GM18870 (cell line): ENCODE measurements at regions not wholly inside any gene's neighbourhood (a gene's known extent, or its start where the extent isn't known, plus 50 kb on each side); places are given as distances from the start of the nearest gene placed in this dataset.

Experiments
- ATAC-seq: cut with Tn5 transposase; IDR thresholded peaks from one replicate; pipeline ENCODE4 v1.9.1; 2021; ENCODE audit warnings: moderate library complexity; ENCODE audit not compliant: unreplicated experiment

DNA sequence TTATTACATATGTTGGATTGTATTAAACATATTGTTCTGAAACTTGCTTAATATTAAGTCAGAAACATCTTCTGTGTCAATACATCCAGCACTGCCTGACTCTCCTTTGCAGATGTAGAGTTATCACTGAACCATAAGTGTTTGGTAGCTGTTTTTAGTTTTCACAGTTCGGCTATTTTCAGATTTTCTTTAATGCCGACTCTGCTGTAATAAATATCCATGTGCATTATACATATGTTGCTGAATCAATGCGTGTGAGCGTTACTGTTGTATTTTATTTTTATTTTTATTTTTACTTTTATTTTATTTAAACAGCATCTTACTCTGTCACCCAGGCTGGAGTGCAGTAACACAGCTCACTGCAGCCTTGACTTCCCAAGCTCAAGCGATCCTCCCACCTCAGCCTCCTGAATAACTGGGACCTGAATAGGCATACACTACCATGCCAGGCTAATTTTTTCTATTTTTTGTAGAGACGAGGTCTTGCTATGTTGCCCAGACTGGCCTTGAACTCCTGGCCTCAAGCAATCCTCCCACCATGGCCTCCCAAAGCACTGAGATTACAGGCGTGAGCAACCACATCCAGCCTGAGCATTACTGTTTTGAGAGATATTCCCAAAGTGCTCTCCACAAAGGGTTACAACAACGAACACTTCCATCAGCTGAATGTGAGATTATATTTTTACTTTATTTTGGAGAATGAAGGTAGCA is 50.7 kb upstream of the NOCT start:
- ATAC-seq, result no peak

DNA sequence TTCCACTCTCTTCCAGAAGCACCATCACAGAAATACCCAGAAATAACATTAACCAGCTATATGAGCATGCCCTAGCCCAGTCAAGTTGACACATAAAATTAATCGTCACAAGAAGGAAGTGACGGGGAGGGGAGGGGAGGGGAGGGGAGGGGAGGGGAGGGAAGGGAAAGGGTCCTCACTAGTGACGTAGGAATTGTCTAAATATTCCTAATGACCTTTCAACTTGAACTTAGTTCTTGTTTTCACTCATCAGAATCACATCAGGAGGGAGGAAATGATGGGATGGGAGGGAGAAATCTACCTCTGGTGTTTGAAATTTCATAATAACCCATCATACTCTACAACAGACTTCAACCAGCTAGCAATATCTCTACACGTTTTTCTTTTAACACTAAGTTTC is 52.2 kb upstream of the NOCT start:
- ATAC-seq, result no peak

DNA sequence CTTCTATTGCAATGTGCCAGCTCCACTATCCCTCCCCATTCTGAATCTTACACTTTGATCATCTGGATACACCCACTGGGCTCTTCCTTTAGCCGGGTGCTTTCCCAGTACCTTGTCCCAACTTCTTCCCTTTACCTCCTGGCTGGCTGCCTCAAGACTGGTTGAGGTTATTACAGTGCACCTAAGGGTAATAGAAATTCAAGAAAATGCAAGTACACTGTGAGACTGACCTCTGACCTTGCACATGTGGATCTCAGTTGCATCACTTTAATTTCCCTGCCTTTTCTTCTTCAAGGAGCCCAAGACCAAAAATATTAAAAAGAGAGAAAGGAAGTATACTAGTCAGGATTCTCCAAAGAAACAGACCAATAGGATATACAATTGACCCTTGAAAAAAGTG is 53.9 kb upstream of the NOCT start:
- ATAC-seq, result no peak

DNA sequence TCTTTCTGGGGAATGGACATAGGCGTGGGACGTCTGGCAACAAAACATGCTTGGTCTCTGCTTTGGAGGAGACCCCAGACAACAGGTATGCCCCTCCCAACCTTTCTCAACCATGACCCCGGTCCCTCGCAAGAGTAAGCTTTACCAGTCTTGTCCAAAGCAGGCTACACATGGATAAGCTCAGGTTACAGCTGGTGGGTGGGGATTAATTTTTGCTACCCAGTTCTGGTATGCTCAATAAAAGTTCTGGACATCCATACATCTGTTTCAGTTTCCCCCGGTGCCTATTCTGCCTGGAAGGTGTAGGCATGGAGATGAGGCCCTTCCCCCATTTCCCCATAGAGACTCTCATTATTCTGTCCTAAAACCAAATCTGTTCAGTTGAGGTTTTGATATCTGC is 54.5 kb upstream of the NOCT start:
- ATAC-seq, result no peak

DNA sequence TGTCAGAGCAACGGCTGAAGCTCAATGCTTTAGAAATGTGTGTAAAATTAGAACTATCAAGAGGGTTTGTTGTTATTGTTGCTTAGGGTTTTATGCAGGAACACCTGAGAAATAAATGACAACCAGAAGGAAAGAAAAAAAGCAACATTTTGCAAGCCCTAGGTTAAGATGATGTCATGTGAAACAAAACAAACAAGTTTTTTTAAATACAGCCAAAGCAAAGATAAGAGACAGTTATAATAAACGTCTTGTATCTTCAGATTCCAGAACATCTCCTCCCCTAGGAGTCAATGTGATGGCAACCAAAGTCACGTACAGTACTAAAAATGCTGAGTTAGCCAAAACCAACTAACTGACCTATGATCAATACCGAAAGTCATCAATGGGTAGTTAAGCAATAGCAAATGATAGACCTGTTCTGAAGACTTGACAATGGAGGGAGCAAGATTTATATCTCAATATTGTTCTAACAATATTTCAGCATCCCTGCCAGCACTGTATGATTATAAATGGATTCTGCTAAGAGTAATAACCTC is 55.3 kb upstream of the NOCT start:
- ATAC-seq, result no peak

DNA sequence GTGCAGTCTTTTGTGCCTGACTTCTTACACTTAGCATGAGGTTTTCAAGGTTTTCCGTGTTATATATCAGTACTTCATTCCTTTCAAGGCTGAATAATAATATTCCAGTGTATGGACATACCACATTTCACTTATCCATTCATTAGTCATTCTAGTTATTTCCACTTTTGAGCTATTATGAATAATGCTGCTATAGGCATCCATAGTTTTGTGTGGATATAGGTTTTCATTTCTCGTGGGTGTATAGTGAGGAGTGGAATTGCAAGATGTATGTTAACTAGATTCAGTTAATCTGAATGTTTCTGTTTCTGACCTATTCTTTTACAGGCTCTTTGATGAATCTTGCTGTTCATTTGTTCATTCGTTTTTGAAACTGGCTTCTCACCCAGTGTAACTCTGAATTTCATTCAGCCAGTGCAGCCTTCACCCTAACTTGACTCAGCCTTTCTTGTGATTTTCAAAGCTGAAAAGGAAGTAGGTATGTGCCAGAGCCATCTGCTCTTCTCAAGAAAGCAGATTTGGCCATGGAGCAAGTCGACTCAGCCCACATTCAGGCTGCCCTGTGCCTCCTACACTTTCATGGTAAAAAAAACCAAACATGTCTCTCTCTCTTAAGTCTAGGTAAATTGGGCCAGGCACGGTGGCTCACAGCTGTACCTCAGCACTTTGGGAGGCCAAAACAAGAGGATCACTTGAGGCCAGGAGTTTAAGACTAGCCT is 56.3 kb upstream of the NOCT start:
- ATAC-seq, result no peak

DNA sequence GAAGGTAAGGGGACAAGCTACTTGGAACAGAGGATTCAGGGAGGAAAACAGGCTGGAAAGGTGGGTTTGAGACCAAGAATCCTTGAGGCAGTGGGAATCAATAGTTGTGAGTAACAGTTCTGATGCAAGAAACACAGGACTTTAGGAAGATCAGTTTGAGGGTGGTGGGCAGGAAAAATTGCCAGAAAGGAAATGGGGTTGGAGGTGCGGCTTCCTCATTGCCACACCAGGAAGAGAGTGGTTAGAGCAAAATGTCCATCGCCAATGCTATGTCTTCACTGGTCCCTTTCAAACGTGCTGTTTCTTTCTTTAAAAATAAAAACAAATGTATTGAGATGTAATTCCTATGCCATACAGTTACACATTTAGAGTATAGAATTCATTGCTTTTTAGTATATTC is 57.1 kb upstream of the NOCT start:
- no peak for ATAC-seq

DNA sequence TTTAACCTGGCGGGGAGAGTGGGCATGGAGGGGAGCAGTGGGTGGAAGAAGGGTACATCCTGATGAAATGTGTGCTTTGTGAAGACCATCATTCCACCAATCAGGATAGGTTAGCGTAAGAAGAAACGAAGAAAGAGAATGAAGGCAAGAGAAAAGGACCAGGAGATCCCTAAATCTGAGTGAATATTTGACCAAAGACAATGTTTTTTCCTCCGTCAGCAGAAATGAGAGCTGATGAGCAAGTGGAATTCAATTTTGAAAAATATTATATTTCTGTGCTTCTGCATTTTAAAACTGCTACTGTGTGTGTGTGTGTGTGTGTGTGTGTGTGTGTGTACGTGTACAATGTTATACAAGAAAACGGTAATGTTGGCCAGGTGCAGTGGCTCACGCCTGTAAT is 58.3 kb upstream of the NOCT start:
- no peak for ATAC-seq

DNA sequence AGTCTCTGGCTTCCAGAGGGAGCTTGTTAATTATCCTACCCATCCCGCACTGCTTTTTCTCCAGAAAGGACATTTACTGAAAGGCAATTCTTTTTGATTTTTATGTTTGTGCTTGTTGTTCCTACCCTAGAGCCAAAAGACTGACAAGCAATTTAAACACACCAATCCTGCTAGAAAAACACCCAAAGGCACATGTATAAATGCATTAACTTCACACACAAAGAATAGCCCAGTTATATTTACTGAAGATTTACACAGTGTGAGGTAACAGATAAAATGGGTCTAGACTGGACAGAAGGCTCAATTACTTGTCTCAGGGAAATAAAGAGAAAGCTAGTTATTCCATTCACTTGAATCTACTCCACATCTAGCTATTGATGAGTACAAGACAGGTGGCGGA is 61.2 kb upstream of the NOCT start:
- ATAC-seq, result no peak

DNA sequence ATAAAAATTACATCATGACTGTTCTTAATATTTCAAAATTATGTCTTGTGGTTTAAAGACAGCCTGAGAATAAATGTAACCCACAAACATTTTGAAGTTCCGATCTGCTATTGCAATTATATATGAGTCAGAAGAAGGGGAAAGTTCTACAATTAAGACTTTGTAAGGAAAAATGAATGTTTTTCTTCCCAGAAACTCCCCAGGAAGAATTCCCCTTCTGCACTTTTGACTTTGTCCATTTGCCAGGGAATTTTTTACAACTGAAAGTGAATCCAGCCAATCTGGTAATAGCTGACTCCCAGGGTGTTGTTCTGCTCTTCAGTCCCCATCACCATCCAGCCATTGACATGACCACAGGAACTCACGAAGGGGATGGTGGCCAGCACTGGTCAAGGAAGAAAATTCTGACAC is 61.6 kb upstream of the NOCT start:
- ATAC-seq, result no peak

DNA sequence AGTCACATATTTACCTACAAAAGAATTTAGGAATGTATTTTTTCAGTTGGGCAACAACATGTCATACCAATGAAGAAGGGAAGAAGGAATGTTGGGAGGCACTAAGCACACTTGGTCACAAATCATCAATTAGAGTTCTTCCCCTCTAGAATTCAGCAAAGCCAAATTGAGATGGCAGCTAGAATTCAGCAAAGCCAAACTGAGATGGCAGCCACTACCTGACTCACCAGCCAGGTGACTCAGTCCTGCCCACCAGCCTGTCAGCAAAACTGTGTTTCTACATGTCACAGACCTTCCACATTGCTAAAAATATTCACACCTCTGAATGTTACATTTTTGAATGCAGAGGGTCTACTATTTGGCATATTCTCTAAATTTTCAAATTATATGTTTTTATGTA is 63.2 kb upstream of the NOCT start:
- no peak for ATAC-seq

DNA sequence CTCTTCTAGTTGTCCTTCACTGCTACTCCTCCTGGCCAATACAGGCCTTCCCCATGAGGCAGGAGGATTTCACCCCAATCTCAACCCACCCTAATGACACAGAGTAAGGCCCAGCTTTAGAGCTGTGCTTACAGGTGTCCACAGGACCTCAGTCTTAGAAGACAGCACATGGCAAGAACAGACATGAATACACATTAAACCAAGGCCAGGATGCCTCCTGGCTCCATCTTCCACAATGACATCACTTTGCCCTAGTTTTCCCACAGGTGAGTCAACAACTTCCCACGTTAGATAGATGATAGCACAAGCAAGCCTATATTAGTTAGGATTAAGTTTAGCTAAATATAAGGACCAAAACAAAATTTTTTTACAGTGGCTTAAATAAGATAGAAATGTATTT is 63.8 kb upstream of the NOCT start:
- ATAC-seq, result no peak

DNA sequence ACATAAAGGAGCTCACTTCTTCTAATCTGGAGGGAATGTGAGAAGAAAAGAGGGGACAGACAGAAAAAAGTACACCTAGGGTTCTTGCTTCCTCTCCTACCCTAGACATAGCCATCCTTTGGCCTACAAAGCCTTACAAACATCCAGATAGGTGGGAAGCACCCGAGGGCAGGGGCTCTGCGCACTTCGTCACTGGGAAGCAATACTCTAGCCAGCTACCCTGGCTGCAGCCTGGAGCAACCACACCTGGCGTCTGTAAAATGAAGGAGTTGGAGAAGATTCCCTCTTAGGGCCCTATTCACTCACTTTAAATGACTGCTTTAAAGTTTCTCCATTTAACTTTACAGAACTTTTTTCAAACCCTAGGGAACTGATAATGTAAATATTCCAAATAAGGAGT is 65.7 kb upstream of the NOCT start:
- ATAC-seq, result no peak

DNA sequence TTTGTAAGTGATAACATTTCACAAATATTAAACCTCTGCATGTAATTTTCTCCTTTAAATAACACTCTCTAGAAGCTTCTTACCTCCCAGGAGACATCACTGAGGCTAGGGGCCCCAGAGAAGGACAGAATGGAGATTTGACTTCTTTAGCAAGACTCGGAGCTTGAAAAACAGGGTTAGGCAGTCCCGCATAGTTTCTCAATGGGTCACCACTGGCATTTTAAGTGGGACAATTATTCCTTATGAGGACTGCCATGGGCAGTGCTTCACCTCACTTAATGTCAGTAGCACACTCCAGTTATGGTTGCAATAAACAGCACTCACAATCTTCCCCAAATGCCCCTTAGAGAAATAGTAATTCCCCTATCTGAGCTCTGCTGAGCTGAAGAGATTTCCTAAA is 66.7 kb upstream of the NOCT start:
- no peak for ATAC-seq

DNA sequence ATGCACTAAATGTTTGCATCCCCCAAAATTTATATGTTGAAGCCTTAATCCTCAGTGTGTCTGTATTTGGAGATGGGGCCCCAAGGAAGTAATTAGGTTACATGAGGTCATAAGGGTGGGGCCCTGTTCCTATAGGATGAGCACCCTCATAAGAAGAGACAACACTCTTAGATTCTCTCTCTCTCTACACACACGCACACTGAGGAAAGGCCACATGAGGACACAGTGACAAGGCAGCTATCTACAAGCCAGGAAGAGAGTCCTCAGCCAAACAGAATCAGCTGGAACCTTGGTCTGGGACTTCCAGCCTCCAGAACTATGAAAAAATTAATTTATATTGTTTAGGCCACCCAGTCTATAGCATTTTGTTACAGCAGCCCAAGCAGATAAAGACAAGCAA is 69.3 kb upstream of the NOCT start:
- ATAC-seq, result no peak

DNA sequence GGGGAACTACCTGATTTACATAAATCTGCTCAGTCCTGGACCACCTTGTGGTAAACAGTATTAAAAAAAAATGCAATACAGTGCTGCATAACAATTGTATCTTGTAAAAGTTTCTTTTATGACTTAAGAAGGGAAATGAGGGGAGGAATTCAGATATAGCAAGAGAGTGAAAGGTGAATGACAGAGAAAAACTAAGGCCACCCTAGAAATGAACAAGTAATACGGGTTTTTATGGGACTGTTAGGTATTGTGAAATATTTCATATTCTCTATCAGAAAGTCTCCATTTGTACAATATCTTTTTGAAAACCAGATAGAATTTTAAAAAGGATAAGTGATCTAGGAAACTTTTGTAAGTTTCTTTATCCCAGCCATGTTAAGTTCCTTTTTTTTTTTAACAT is 69.7 kb upstream of the NOCT start:
- ATAC-seq, result no peak

DNA sequence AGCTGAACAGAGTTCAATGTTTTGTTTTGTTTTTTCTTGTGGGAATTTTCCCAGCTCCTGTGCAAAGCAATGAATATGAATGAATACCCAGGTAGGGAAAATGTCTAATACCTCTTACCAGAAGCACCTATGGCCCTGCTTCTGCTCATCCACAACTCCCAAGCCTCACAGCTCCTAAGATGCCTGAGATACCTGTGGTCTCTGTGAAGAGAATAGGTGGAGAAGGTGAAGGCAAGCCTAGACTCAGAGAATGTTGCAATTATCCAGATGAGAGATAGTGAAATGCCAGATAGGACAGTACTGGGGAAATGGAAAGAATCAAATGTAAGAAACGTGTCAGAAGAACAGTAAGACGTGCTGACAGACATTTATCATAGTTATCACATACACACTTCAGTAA is 70.2 kb upstream of the NOCT start:
- ATAC-seq, result no peak

DNA sequence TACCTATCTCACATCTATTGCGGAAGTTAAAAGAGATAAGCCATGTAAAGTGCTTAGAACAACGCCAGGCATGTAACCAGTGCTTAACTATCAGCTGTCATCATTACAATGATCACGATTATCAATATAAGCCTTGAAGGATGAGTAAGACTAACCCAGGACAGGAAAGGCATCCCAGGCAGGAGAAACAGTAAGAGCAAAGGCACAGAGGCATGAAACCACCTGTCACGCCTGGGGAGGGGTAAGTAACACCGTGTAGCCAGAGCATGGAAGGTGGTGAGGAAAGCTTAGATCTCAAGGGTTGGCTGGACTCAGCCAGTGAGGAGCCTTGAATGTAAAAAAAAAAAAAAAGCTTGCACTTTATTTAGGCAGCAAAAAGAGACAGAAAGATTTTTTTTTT is 71.7 kb upstream of the NOCT start:
- ATAC-seq, result no peak

DNA sequence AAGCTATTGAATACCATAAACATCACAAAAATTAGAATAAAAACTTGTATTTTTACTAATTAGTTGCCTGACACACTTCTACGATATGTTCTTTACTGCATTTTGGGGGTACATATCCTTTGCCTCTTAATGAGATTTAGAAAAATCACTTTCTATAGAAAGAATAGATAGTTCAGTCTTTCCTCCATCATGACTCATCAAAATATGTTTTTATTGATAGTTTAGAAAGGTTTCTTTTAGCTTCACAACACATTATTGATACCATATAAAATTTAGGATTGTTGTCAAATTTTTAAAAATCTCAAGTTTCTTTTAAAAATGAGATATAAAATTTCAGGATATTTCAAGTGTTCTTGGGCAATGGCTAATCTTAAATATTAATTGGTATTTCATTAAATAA is 74.5 kb upstream of the NOCT start:
- ATAC-seq, result no peak

DNA sequence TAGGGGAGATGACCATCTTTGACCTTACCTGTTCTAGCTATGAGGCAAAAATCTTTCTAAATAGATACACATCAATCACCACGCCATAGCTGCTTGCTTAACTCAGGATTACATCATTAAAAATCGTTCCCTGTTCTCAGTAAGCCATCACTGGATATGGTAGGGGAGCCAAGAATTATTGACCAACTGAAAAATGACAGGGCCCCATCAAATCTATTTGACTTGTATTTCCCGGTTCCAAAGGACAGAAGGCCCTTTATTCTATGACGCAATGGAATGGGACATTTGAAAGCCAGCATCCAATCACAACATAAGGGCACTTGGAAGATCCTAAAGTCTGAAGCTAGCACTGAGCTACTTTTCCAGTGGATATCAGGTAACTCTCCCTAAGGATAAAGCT is 75.6 kb upstream of the NOCT start:
- ATAC-seq, result no peak

DNA sequence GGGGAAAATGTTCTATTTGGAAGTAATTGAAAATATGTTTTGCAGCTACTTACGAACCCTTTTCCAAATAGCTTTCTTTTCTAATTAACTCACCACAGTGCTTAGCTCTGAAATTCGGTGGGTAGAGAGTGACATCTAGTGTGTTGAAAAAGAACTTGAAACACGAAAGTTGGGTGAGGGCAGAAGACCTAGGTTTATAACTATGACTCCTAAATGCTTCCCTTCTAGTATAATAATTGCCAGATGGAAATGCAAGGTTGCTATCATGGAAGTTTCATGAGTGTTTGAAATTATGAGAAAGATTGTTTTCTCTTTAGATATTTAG is 77.3 kb upstream of the NOCT start:
- ATAC-seq, result peak; percentile 81

DNA sequence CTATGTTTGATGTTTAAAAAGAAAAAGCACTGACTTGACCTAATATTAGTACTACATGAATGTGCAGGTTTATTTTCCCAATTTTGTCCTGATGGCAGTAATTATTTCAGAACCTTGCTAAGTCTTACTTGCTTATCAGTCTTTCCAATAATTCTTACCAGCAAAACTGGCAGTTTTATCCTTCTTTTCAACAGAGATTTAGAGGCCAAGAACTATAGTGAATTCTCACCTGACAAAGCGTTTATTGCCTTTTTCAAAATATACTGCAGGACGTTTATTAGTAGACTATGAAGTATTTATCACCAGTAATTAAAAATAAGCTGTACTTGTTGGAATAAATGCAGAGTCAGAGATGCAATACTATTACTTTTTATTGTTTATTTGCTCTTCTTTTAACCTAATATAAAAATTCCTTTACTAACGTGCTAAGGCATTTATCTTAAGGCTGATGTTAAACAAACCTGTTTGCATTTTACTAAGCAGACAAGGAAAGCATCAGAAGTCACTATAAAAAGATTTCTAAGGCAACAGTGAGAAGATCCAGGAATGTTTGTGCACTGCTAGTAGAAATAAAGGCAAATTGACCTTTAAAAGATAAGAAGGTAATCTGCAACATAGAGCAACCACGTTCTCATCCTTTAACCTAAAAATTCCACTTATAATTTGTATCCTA is 80.3 kb upstream of the NOCT start:
- ATAC-seq, result no peak
